Activated T-cell treated with anti-CD3 and anti-CD28 coated beads, Interleukin-2, amount 50 U/mL, for 72 hours (primary cell): ENCODE measurements at regions not wholly inside any gene's neighbourhood (a gene's known extent, or its start where the extent isn't known, plus 50 kb on each side); places are given as distances from the start of the nearest gene placed in this dataset.
"Not testable (repeated sequence)": the region's sequence is repeated elsewhere in the genome, so short reads cannot be mapped to it uniquely, and the experiment has no call there.

Experiments used
- ATAC-seq, 2 donors: fragments of 150-1000 bp; cut with Tn5 transposase; replicated peaks in 1 of 2; 2 replicates each; pipeline ENCODE4 v1.10.0; 2021; ENCODE audit warnings: moderate library complexity in 2 of 2, mild to moderate bottlenecking in 1 of 2
- DNase-seq, 2 donors: peaks; one replicate each; pipeline ENCODE4 v3.0.0; 2021 to 2022; ENCODE audit warnings: mixed read lengths in 1 of 2
- H3K27ac Mint-ChIP-seq: one replicate; pipeline ENCODE4 v1.8.0; 2022; ENCODE audit warnings: mild to moderate bottlenecking, moderate library complexity, mixed read lengths
- H3K27me3 Mint-ChIP-seq: one replicate; pipeline ENCODE4 v1.8.0; 2022; ENCODE audit warnings: low read depth, mixed read lengths
- H3K36me3 Mint-ChIP-seq, 2 donors: one replicate each; pipeline ENCODE4 v1.8.0; 2022; ENCODE audit warnings: mixed read lengths in 2 of 2, mild to moderate bottlenecking in 1 of 2; ENCODE audit not compliant: insufficient read depth in 2 of 2
- H3K4me1 Mint-ChIP-seq: one replicate; pipeline ENCODE4 v1.8.0; 2022; ENCODE audit warnings: low read depth, mixed read lengths
- H3K4me3 Mint-ChIP-seq, 2 donors: one replicate each; pipeline ENCODE4 v1.8.0; 2022; ENCODE audit warnings: mild to moderate bottlenecking in 2 of 2, mixed read lengths in 2 of 2, moderate library complexity in 2 of 2
- H3K9me3 Mint-ChIP-seq, 2 donors: one replicate each; pipeline ENCODE4 v1.8.0; 2022; ENCODE audit warnings: mixed read lengths in 2 of 2

DNA sequence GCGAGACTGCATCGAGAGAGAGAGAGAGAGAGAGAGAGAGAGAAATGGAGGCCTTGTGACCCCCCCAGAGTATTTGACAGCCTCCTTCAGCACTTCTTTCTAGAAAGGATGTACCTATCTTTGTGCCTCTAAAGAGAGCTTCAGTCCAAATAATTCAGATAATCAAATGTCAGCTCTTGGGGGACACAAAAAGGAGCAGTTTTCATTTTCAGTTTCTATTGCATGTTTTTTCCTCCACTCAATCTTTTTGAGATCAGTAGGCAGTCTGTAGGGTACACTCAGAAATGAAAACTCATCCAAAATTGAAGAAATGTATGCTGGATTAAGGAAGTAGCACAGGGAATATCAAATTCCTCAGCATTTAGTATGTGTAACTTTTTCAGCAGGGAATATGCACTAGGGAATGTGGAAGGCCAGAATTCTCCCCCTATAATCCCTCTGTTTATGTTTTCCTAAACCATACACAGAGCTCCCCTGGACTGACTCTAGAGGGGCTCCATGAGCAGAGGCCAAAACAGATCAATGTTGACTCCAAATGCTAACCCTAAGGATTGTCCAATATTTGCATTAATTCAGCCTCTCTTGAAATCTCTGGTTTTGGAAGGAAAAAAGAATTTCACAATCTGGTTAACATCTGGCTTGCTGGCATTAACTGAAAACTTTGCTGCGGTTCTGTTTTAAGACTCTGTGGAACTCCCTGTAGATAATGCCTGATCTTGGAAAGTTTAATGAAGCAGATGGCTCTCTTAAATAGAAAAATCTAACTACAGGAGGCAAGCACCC is 250.1 kb downstream of the CEMIP2 start:
- peaks cover 33% of the 10 kb centered on the region for H3K27me3 Mint-ChIP-seq
- ATAC-seq (no peak), DNase-seq (no peak)
- H3K27ac Mint-ChIP-seq, result no peak overlapping the region
- no peaks in the 10 kb centered on the region for H3K4me1 Mint-ChIP-seq
- H3K4me3 Mint-ChIP-seq, result no peak overlapping the region
- no peaks in the 10 kb centered on the region for H3K9me3 Mint-ChIP-seq
- no peaks in the 10 kb centered on the region for H3K36me3 Mint-ChIP-seq

DNA sequence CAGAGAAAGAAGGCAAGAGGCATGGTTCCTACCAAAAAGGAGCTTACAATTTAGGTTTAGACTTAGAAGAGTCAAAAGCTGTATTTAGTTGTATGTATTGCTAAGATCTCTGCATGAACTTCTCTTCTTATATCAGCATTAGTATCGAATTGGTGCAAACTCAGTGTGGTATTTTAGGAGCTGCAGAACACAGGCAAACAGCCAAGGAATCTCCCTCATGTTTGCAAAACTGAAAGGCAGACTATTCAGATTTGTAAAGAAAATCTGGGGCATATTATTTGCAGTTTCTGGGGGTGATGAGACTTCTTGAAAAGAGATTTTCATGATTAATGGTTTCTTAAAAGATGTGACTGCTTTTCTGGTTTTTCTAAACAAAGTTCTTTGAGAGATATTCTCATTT is 252.7 kb downstream of the CEMIP2 start:
- Mint-ChIP-seq H3K27me3 (peaks cover 33% of the 10 kb centered on the region), H3K9me3 (peaks cover 0 to 2% of the 10 kb centered on the region in 2 donors), H3K36me3 (no peaks in the 10 kb centered on the region), H3K4me3 (no peak overlapping the region), H3K4me1 (no peaks in the 10 kb centered on the region), H3K27ac (no peak overlapping the region)
- ATAC-seq (no peak), DNase-seq (no peak)

GRCh38 chr9:71515107-71515506 is 253.2 kb downstream of the CEMIP2 start:
- Mint-ChIP-seq H3K27me3 (peaks cover 31% of the 10 kb centered on the region), H3K36me3 (no peaks in the 10 kb centered on the region), H3K27ac (no peak overlapping the region), H3K4me3 (no peak overlapping the region), H3K9me3 (peaks cover 0 to 2% of the 10 kb centered on the region in 2 donors), H3K4me1 (no peaks in the 10 kb centered on the region)
- ATAC-seq (no peak), DNase-seq (no peak)

DNA sequence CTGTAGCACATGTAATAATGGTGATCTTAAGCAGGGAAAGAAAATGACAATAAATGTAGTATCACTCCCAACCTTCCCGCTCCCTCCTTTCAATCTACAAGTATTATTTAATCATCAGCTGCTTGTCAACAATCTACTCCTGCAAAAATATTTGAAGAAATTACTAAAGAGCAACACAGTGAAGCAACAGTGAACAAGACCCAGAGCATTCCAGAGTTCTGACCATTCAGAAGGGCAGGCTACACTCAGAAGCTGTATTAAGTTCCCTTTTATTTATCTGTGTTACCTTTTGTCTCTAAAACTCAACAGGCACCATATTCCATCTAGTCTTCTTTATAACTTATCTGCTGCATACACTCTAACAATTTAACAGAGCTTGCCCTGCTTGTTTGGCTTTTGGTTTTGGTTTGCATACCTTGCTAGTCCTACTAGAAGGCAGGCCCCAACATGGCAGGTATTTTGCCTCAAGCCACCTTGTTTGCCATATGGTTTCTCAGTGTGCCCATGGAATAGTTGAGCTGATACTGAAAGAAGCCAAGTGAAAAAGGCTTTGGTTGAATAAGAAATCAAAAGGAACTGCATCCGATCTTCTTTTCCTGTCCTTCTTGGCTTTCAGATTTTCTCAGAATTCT is 253.9 kb downstream of the CEMIP2 start:
- H3K36me3 Mint-ChIP-seq, result no peaks in the 10 kb centered on the region
- no peak for ATAC-seq
- no peak overlapping the region for H3K27ac Mint-ChIP-seq
- H3K4me1 Mint-ChIP-seq, result no peaks in the 10 kb centered on the region
- H3K9me3 Mint-ChIP-seq, result peaks cover 0 to 2% of the 10 kb centered on the region in 2 donors
- peaks cover 27% of the 10 kb centered on the region for H3K27me3 Mint-ChIP-seq
- no peak overlapping the region for H3K4me3 Mint-ChIP-seq
- DNase-seq, result no peak

DNA sequence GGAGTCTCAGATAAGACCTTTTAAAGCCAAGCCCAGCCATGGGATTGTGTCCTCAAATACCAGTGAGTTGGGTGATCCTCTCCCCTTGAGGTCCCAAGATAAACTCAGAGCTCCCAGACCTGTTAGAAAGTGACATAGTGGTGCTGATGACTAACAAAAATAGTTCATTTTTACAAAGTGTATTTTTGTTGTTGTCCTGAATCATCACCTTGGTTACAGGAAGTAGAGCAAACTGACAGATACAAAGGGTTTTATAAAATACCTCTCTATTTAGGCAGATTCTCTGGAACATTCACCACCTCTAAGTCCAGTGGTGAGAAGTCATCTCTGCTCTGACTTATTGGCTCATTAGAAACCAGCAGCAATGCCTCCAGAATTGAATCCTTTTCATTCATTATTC is 259.3 kb downstream of the CEMIP2 start:
- Mint-ChIP-seq H3K27ac (no peak overlapping the region), H3K4me3 (no peak overlapping the region), H3K9me3 (peaks cover 0 to 2% of the 10 kb centered on the region in 2 donors), H3K4me1 (no peaks in the 10 kb centered on the region), H3K27me3 (peaks cover 6% of the 10 kb centered on the region), H3K36me3 (no peaks in the 10 kb centered on the region)
- ATAC-seq (peak; percentile 32 to 79), DNase-seq (no peak)

GRCh38 chr9:71508141-71508540 is 260.2 kb downstream of the CEMIP2 start:
- H3K27me3 Mint-ChIP-seq, H3K36me3 Mint-ChIP-seq: not testable (repeated sequence)

DNA sequence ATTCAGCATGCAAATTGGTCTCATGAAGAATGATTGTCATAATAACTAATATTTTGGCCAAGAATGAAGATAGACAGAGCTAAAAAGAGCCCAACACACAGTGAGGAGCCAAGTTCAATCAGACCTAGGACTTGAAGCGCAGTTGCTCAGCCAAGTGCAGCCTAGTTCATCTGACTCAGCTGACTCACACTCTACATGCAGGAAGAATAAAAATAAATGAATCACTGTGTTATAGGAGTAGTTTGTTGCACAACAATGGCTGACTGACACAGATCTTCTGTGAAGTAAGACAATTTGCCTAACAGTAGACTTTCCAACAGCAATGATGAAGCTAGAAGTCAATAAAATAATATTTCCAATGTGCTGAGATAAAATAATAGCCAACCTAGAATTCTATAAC is 261.5 kb downstream of the CEMIP2 start:
- H3K4me1 Mint-ChIP-seq, result no peaks in the 10 kb centered on the region
- H3K4me3 Mint-ChIP-seq, result no peak overlapping the region
- peaks cover 6% of the 10 kb centered on the region for H3K27me3 Mint-ChIP-seq
- H3K9me3 Mint-ChIP-seq, result no peaks in the 10 kb centered on the region
- no peaks in the 10 kb centered on the region for H3K36me3 Mint-ChIP-seq
- H3K27ac Mint-ChIP-seq, result no peak overlapping the region
- no peak for DNase-seq
- ATAC-seq, result peak in 1 of 2 donors; percentile 67

More at GRCh38 chr9:71508141-71508540, 260.2 kb downstream of the CEMIP2 start:
- ATAC-seq, H3K4me3 Mint-ChIP-seq, H3K4me1 Mint-ChIP-seq, DNase-seq, H3K9me3 Mint-ChIP-seq, H3K27ac Mint-ChIP-seq: not testable (repeated sequence)

- Mint-ChIP-seq H3K27me3 (peaks cover 10% of the 10 kb centered on the region), H3K27ac (no peak overlapping the region), H3K4me3 (no peak overlapping the region), H3K36me3 (no peaks in the 10 kb centered on the region), H3K9me3 (peaks cover 0 to 5% of the 10 kb centered on the region in 2 donors), H3K4me1 (no peaks in the 10 kb centered on the region)
- DNase-seq (no peak), ATAC-seq (peak in 1 of 2 donors; percentile 52)
Measured at GRCh38 chr9:71504636-71505035, 263.7 kb downstream of the CEMIP2 start.

- Mint-ChIP-seq H3K4me3 (no peak overlapping the region), H3K36me3 (no peaks in the 10 kb centered on the region), H3K27ac (no peak overlapping the region), H3K27me3 (peaks cover 4% of the 10 kb centered on the region), H3K9me3 (peaks cover 5 to 6% of the 10 kb centered on the region in 2 donors), H3K4me1 (no peaks in the 10 kb centered on the region)
- DNase-seq (no peak), ATAC-seq (no peak)
Measured at GRCh38 chr9:71498691-71499090, 269.6 kb downstream of the CEMIP2 start.

GRCh38 chr9:71490810-71491209 is 277.5 kb downstream of the CEMIP2 start:
- DNase-seq, result no peak
- no peaks in the 10 kb centered on the region for H3K4me1 Mint-ChIP-seq
- H3K4me3 Mint-ChIP-seq, result no peak overlapping the region

DNA sequence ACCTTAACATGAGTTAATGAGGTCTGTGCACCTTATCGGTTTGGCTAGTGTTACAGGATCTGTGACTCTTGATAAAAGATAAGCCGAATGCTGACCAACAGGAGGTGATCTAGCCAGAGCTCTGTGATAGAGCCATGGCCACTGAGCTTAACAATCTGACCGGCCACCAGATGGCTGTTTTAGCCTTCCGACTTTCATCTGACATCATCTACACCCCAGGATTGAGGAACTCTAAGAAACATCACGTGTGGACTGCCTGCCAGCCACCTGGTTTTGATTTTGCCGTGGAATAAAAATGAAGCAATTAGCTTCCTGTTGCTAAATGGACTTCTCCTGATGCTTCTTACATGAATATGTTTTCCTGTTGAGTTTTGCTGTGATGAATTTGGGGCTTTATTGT is 281.3 kb downstream of the CEMIP2 start:
- ATAC-seq, result no peak
- DNase-seq, result no peak
- H3K27me3 Mint-ChIP-seq, result peaks cover 20% of the 10 kb centered on the region
- no peak overlapping the region for H3K4me3 Mint-ChIP-seq
- H3K36me3 Mint-ChIP-seq, result no peaks in the 10 kb centered on the region
- H3K9me3 Mint-ChIP-seq, result no peaks in the 10 kb centered on the region
- H3K27ac Mint-ChIP-seq, result no peak overlapping the region
- H3K4me1 Mint-ChIP-seq, result no peaks in the 10 kb centered on the region

More at GRCh38 chr9:71490810-71491209, 277.5 kb downstream of the CEMIP2 start:
- Mint-ChIP-seq H3K27me3 (peaks cover 11% of the 10 kb centered on the region), H3K36me3 (no peaks in the 10 kb centered on the region), H3K27ac (no peak overlapping the region), H3K9me3 (no peaks in the 10 kb centered on the region)
- ATAC-seq, result no peak

DNA sequence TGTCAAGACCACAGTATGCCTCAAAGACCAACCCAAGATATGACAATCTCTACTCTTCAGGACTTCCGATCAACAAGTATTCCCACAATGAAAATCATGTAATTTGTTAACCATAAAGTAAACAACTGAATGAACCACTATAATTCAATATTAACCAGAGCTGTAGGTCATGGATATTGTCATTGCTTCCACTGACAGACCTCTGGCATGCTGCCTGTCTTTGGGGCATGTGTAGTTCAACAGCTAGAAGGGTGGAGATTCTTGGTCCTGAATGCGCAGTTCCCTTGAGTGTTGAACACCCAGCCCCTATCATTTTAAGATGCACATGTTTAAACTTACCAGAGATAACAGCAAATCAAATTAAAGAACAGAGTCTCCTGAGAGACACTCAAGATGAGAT is 283.0 kb downstream of the CEMIP2 start:
- DNase-seq (no peak), ATAC-seq (no peak)
- H3K4me3 Mint-ChIP-seq, result no peak overlapping the region
- H3K9me3 Mint-ChIP-seq, result no peaks in the 10 kb centered on the region
- H3K27ac Mint-ChIP-seq, result no peak overlapping the region
- peaks cover 20% of the 10 kb centered on the region for H3K27me3 Mint-ChIP-seq
- H3K4me1 Mint-ChIP-seq, result no peaks in the 10 kb centered on the region
- no peaks in the 10 kb centered on the region for H3K36me3 Mint-ChIP-seq

- no peak overlapping the region for H3K4me3 Mint-ChIP-seq
- no peak overlapping the region for H3K27ac Mint-ChIP-seq
- ATAC-seq (no peak), DNase-seq (no peak)
- H3K36me3 Mint-ChIP-seq, result no peaks in the 10 kb centered on the region
- peaks cover 19% of the 10 kb centered on the region for H3K27me3 Mint-ChIP-seq
- H3K4me1 Mint-ChIP-seq, result no peaks in the 10 kb centered on the region
- no peaks in the 10 kb centered on the region for H3K9me3 Mint-ChIP-seq
Measured at GRCh38 chr9:71483436-71483835, 284.9 kb downstream of the CEMIP2 start.
